ENCODE measurements at regions not wholly inside any gene's neighbourhood (a gene's known extent, or its start where the extent isn't known, plus 50 kb on each side); places are given as distances from the start of the nearest gene placed in this dataset.

DNA sequence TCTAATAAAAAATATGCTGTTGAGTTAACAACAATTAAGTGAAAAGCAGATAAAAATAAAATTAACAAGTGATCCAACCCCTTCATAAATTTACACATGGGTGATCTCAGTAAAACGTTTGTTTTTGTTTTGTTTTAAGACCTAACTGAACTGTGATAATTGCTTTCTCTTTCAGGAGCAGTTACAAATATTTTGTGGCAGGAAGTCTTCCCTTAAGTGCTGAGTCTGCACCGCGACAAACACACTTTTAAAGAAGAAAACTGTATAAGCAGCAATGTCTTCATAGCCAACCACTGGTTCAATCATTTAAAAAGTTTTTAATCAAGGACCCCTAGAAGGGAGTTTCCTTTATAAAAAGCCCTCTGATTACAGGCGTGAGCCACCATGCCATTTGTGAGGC lies 53.7 kb upstream of the NFKB1 start:
- Histone ChIP-seq H3K9me3 (no peaks in the 10 kb centered on the region), H3K27ac (no peak overlapping the region), H3K36me3 (no peaks in the 10 kb centered on the region), H3K27me3 (no peaks in the 10 kb centered on the region), H3K4me3 (no peak overlapping the region), H3K4me1 (no peaks in the 10 kb centered on the region)
- intact Hi-C loops (cut with DNase I; ENCODE audit: low total_unique reads) (loop anchor here (5.0 to 10.0 kb wide), 2 partner anchors 177 to 650 kb away; partner anchors contain the start of gene BDH2), in situ Hi-C loops (cut with MboI; ENCODE audit: low sequenced_read_pairs in 4 of 4) (loop anchor here (5.0 to 25.0 kb wide), 5 partner anchors 165 to 647 kb away; partner anchors contain the start of genes BDH2 (in 1 of the 4) and SLC9B1 (in 1 of the 4))
- no peak for TF ChIP-seq POLR2A (IDR thresholded peaks at IDR 0.05)
- TF ChIP-seq, protein P1, sequence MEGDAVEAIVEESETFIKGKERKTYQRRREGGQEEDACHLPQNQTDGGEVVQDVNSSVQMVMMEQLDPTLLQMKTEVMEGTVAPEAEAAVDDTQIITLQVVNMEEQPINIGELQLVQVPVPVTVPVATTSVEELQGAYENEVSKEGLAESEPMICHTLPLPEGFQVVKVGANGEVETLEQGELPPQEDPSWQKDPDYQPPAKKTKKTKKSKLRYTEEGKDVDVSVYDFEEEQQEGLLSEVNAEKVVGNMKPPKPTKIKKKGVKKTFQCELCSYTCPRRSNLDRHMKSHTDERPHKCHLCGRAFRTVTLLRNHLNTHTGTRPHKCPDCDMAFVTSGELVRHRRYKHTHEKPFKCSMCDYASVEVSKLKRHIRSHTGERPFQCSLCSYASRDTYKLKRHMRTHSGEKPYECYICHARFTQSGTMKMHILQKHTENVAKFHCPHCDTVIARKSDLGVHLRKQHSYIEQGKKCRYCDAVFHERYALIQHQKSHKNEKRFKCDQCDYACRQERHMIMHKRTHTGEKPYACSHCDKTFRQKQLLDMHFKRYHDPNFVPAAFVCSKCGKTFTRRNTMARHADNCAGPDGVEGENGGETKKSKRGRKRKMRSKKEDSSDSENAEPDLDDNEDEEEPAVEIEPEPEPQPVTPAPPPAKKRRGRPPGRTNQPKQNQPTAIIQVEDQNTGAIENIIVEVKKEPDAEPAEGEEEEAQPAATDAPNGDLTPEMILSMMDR (IDR thresholded peaks at IDR 0.05 in 4 of 5, conservative IDR thresholded peaks at IDR 0.05 in 1 of 5), result no peak
- ATAC-seq, result no peak
- DNase-seq, result no peak

GRCh38 chr4:102449751-102450352 lies 51.3 kb upstream of the NFKB1 start:
- H3K27ac ChIP-seq, result no peak overlapping the region
- ATAC-seq (peak; percentile 68 to 75), DNase-seq (no peak)
- in situ Hi-C loops (cut with MboI; ENCODE audit: low sequenced_read_pairs in 4 of 4) (loop anchor here (5.0 to 25.0 kb wide), 6 partner anchors 162 to 645 kb away; partner anchors contain the start of genes BDH2 (in 1 of the 4) and SLC9B1 (in 1 of the 4)), intact Hi-C loops (cut with DNase I; ENCODE audit: low total_unique reads) (loop anchor here (1.0 to 10.0 kb wide), 3 partner anchors 175 to 647 kb away; partner anchors contain the start of gene BDH2)
- TF ChIP-seq, protein P1 (IDR thresholded peaks at IDR 0.05 in 4 of 5, conservative IDR thresholded peaks at IDR 0.05 in 1 of 5), result peak; percentile 27 to 68 (median 42)
- no peak for TF ChIP-seq POLR2A (IDR thresholded peaks at IDR 0.05)
- H3K4me1 ChIP-seq, result no peaks in the 10 kb centered on the region
- no peaks in the 10 kb centered on the region for H3K36me3 ChIP-seq
- H3K9me3 ChIP-seq, result no peaks in the 10 kb centered on the region
- no peaks in the 10 kb centered on the region for H3K27me3 ChIP-seq
- H3K4me3 ChIP-seq, result no peak overlapping the region

DNA sequence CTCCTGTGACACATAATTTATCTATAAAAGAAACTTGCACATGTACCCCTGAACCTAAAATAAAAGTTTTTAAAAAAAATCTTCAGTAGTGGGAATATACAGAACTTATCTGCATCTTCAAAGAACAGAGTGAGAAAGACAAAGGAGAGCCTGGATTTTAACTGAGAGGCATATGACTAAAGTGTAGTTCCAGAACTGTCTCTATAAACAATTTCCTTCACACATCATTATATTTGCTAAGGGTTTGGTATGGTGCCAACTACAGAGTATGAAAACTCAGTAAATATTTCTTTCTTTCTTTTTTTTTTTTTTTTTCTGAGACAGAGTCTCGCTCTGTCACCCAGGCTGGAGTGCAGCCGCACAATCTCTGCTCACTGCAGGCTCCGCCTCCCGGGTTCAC lies 49.9 kb upstream of the NFKB1 start:
- in situ Hi-C loops (cut with MboI; ENCODE audit: low sequenced_read_pairs in 4 of 4), result loop anchor here in 1 of 4 donors (10.0 kb wide), 1 partner anchor 554 kb away; no protein-coding TSS in a partner anchor
- H3K4me1 ChIP-seq, result no peaks in the 10 kb centered on the region

More for the DNA sequence above, 49.9 kb upstream of the NFKB1 start:
- Histone ChIP-seq H3K36me3 (no peaks in the 10 kb centered on the region), H3K27ac (no peak overlapping the region), H3K27me3 (no peaks in the 10 kb centered on the region), H3K9me3 (no peaks in the 10 kb centered on the region), H3K4me3 (no peak overlapping the region)
- no peak for ATAC-seq
- TF ChIP-seq, protein P1 (IDR thresholded peaks at IDR 0.05 in 4 of 5, conservative IDR thresholded peaks at IDR 0.05 in 1 of 5), result no peak
- TF ChIP-seq POLR2A (IDR thresholded peaks at IDR 0.05), result no peak
- DNase-seq, result no peak
- intact Hi-C loops (cut with DNase I; ENCODE audit: low total_unique reads), result no loop called here
